HG03060 (cell line): ENCODE measurements at regions not wholly inside any gene's neighbourhood (a gene's known extent, or its start where the extent isn't known, plus 50 kb on each side); places are given as distances from the start of the nearest gene placed in this dataset.

Experiments used
- ATAC-seq: cut with Tn5 transposase; IDR thresholded peaks from one replicate; pipeline ENCODE4 v1.9.1; 2021; ENCODE audit warnings: low read depth, moderate number of reproducible peaks; ENCODE audit not compliant: unreplicated experiment

DNA sequence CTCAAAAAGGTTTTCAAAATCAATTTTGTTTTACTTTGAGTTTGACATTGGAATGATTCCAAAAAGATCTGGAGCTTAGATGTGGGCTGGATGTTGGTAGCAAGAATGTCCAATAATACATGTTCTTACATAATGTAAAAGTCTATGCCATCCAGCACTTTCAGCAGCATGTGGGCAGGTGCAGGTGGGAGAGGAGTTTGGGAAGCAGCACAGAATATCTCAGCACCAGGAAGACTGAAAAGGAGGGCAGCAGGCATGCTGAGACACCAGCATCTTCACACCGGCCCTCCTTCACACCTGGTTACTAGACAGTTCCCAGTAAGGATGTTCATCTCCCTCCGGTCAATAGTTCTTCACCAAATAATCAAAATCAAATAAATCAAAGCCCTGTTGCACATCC lies 166.6 kb downstream of the ZBTB18 start:
- ATAC-seq: no peak

DNA sequence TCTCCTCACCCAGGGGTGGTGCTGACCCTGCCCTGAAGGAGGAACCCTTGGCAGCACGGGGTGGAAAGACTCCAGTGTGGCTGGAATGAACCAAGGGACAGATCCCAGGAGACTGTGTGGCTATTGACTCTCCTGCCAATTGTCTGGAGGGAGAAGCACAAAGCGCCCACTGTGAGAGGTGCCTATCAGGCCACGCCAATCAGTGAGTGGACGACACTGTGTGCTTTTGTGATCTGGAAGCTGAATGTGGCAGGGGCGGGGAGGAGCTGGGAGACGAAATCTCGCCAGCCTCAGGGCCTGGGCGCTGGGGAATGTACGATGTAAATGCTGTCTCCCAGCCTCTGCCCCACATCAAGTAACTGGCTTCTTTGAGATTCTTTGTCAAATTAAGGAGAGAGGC lies 167.1 kb downstream of the ZBTB18 start:
- no peak for ATAC-seq

- no peak for ATAC-seq
These were observed 168.1 kb downstream of the ZBTB18 start for GRCh38 chr1:244219149-244219548.

DNA sequence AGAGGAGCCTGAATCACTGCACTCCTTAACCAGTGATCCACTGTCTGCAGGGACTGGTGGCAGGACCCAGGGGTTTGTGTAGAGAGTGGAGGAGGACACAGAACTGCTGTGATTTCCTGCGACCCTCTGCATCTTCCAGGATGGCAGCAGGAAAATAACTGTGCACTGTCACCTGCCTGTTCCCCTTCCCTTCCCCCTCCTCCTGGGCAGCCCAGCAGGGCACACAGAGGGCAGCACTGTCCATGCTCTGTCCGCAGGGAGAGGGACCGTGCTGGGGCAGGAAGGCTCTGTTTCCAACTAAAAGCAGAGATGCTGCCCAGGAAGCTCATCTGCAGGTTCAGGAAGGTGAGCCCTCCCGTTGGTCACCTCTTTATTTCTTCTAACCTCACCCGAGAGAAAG lies 168.7 kb downstream of the ZBTB18 start:
- ATAC-seq: no peak

DNA sequence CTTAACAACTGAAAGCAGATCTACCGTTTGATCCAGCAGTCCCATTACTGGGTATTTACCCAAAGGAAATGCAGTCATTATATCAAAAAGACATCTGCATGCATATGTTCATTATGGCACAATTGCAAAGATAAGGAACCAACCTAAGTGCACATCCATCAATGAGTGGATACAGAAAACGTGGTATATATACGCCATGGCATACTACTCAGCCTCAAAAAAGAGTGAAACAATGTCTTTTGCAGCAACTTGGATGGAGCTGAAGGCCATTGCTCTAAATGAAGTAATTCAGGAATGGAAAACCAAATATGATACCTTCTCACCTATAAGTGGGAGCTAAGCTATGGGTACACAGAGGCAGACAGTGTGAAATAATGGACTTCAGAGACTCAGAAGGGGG lies 169.3 kb downstream of the ZBTB18 start:
- ATAC-seq: no peak

DNA sequence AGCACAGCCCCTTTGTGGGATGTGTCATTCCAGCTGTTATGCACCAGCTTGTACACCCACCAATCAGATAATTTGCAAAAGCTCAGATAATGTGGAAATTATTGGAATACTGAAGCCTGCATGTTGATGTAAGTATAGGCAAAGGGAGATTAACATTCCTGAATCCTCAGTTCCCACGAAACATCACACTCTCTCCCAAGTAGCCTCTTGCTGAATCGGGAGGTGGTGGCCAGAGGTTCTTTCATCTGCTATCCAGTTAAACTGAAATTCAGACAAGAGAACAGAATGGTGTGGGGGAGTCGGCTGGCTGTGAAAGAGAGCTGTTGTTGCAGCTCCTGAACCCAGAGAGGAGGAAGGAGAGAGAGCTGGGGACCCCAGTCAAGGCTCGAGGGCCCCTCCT lies 170.9 kb downstream of the ZBTB18 start:
- no peak for ATAC-seq

- no peak for ATAC-seq
These were observed 173.7 kb downstream of the ZBTB18 start for GRCh38 chr1:244224487-244225430.

DNA sequence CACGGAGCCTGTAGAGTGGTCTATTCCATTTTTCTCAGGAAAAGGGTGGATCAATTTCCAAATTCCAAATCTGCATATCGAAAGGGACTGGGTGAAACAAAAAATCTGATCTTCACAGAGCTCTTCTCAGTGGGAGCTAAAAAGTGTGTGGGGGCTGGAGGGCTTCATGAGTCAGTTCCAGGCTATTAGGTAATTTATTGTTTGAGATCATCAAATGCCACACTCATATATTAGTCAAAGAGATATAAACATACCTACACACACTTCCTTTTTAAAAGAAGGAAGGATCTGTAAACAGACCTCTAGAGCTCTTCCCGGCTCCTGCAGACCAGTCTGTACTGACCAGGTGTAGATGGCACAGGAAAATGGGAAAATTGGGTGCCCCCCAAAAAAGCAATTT lies 175.4 kb downstream of the ZBTB18 start:
- ATAC-seq: no peak

- no peak for ATAC-seq
These were observed 179.4 kb downstream of the ZBTB18 start for GRCh38 chr1:244230470-244230869.

DNA sequence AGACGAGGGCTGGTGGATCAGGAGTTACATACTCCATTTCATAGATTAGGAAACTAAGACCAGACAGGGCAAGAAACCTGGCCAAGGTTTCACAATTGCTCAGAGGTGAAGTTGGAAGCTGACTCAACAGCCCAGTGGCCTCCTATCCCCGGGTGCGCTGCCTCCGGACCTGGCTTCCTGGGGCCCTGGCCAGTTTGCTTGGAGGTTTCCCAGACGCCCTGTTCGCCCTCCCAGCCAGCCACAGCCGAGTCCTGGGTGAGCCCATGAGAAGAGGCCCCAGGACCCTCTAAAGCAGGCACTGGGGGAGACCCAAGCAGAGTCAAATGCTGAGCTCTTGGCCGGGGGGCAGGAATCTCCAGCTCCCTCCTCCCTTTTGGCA lies 180.1 kb downstream of the ZBTB18 start:
- no peak for ATAC-seq

- no peak for ATAC-seq
These were observed 180.7 kb downstream of the ZBTB18 start for GRCh38 chr1:244231572-244232315.

GRCh38 chr1:244234009-244234643 lies 183.0 kb downstream of the ZBTB18 start:
- ATAC-seq: no peak

DNA sequence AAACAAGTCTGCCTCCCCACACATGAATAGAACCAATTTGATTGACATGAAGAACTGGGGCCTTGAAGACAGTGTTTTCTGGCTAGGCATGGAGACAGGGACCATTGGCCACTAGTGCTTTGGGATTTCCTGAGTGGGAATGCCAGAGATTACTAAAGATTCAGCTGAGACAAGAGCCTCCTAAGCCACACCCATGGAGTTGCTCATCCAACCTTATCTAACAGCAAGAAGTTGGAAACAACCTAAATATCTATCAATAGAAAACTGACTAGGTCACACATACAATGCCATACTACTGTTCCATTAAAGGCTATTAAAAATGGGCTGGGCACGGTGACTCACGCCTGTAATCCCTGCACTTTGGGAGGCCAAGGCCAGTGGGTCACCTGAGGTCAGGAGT lies 184.1 kb downstream of the ZBTB18 start:
- no peak for ATAC-seq

GRCh38 chr1:244236101-244236500 lies 185.0 kb downstream of the ZBTB18 start:
- no peak for ATAC-seq

GRCh38 chr1:244236721-244237120 lies 185.6 kb downstream of the ZBTB18 start:
- ATAC-seq: no peak

GRCh38 chr1:244237445-244237844 lies 186.4 kb downstream of the ZBTB18 start:
- ATAC-seq: no peak

DNA sequence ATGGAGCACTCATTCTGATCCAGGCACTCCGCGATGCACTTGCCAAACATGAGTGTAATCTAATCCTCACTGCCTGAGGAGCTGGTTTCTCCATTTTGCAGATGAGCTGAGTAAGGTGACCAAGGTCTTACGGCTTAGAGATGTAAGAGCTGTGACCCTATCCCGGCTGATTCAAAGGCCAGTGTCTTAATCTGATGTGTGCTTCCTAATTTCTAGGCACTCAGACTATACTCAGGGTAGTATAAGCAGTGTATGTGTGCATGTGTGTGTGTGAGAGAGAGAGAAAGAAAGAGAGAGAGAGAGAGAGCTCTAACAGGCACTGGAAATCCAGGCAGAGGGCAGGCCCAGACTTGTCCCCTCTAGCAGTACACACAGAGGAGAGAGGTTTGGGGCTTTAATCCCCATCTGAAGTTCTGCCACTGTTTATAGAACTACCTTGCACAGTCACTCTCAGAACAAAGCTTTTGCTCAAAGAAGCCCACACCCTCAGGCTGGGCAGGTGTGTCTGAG lies 188.2 kb downstream of the ZBTB18 start:
- no peak for ATAC-seq

DNA sequence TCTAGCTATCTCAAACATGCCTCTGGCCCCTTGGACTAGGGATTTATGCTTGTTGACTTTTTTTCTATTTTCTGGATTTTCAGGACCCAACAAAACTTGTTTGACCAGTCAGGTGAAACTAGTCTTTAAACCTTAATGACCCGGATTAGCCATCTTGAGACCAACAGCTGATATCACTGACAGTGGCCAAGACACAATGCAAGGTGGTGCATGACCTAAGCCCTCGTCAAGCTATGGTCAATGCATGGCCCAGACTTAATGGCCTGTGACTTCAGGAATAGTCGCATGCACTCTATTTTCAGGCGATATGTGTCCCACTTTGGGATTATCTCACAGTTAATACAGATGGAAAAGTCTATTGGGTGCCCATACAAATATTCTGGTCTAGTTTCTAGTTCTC lies 190.4 kb downstream of the ZBTB18 start:
- no peak for ATAC-seq

DNA sequence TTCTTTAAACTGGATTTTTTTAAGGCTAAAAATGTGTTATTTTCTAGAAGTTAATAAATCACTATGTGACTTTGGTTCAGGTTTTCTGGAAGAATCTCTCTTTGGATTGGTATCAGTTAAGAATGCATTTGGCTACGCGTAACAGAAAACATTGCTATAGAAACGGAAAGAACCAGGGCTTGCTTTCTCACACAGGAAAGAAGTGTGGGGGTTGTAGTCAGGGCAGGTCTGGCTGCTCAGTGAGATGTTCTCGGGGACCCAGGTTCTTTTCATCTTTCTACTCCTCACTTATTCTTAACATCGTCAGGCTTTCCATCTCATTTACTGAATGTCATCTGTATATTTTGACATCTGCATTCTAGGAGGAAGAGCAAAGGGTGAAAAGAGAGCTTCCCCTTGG lies 191.4 kb downstream of the ZBTB18 start:
- no peak for ATAC-seq

DNA sequence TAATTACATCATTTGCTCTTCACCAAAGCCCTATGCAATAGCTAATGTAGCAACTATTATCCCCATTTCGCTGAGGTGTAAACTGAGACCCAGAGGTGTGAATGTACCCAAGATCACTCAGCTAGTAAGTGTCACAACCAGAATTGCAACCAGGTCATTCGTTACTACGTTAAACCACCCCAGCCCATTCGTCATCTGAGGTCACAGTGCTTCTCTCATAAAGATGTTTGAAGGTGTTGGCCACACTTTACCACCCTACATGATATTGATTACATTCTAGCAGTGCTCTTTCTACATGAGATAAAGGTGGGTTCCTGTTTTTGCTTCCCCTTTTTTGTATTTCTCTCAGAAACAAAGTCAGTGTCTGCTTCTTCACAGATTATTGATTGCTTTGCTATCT lies 195.3 kb downstream of the ZBTB18 start:
- ATAC-seq: no peak

DNA sequence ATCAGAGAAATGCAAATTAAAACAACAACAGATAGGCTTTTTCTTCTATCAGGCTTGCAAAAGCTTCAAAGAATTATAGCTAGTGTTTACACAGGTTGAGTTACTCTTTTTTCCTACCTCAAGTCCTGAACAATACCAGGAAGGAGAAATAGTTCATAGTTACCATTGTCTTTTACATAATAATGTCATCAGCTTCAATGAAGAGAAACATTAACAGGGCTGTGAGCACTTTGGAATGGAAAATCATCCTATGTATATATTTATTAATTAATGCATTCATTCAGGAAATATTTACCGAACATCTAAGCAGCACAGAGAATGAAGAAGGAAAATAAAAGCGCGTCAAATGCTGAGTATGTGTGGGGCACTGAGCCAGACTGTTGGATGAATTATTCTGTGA lies 197.3 kb downstream of the ZBTB18 start:
- no peak for ATAC-seq
